ENCODE measurements at regions not wholly inside any gene's neighbourhood (a gene's known extent, or its start where the extent isn't known, plus 50 kb on each side); places are given as distances from the start of the nearest gene placed in this dataset.

- H3K4me1 ChIP-seq (ENCODE audit: insufficient read depth, low read length, poor library complexity, severe bottlenecking): peaks cover 8% of the 10 kb centered on the region
- no peaks in the 10 kb centered on the region for H3K9me3 ChIP-seq (ENCODE audit: insufficient read depth, low read depth, low read length)
- H3K4me2 ChIP-seq (ENCODE audit: low read depth, low read length, poor library complexity, severe bottlenecking): no peak overlapping the region
- no peak for TF ChIP-seq CTCF (conservative IDR thresholded peaks at IDR 0.05; ENCODE audit: low read length)
- no peak for TF ChIP-seq EZH2phosphoT487 (IDR thresholded peaks at IDR 0.05; ENCODE audit: borderline replicate concordance)
- H3K36me3 ChIP-seq (ENCODE audit: insufficient read depth, low read length): no peaks in the 10 kb centered on the region
- H2AFZ ChIP-seq (ENCODE audit: low read length): no peak overlapping the region
- H3K4me3 ChIP-seq (ENCODE audit: low read length, poor library complexity, severe bottlenecking): no peak overlapping the region
- H3K9ac ChIP-seq (ENCODE audit: low read depth, low read length, poor library complexity, severe bottlenecking): no peak overlapping the region
- no peaks in the 10 kb centered on the region for H3K79me2 ChIP-seq (ENCODE audit: insufficient read depth, low read length)
- no peaks in the 10 kb centered on the region for H3F3A ChIP-seq (ENCODE audit: low read depth)
- no peaks in the 10 kb centered on the region for H3K9me2 ChIP-seq (replicated peaks; ENCODE audit: low read depth, low read length)
- H3K27me3 ChIP-seq (ENCODE audit: insufficient read depth, low read length, poor library complexity, severe bottlenecking): no peaks in the 10 kb centered on the region
- H4K20me1 ChIP-seq (ENCODE audit: insufficient read depth, low read length, poor library complexity, severe bottlenecking): no peaks in the 10 kb centered on the region
These were observed 112.5 kb upstream of the SMAD3 start for GRCh38 chr15:66952756-66953522.

GRCh38 chr15:66953523-66954229, 111.7 kb upstream of the SMAD3 start:
- Histone ChIP-seq H3F3A (ENCODE audit: low read depth) (no peaks in the 10 kb centered on the region), H3K79me2 (ENCODE audit: insufficient read depth, low read length) (no peaks in the 10 kb centered on the region), H3K9ac (ENCODE audit: low read depth, low read length, poor library complexity, severe bottlenecking) (no peak overlapping the region), H3K9me2 (replicated peaks; ENCODE audit: low read depth, low read length) (no peaks in the 10 kb centered on the region), H4K20me1 (ENCODE audit: insufficient read depth, low read length, poor library complexity, severe bottlenecking) (no peaks in the 10 kb centered on the region), H3K36me3 (ENCODE audit: insufficient read depth, low read length) (no peaks in the 10 kb centered on the region), H3K9me3 (ENCODE audit: insufficient read depth, low read depth, low read length) (no peaks in the 10 kb centered on the region), H3K27me3 (ENCODE audit: insufficient read depth, low read length, poor library complexity, severe bottlenecking) (no peaks in the 10 kb centered on the region), H3K4me3 (ENCODE audit: low read length, poor library complexity, severe bottlenecking) (no peak overlapping the region), H3K4me1 (ENCODE audit: insufficient read depth, low read length, poor library complexity, severe bottlenecking) (peaks cover 8% of the 10 kb centered on the region), H2AFZ (ENCODE audit: low read length) (no peak overlapping the region), H3K4me2 (ENCODE audit: low read depth, low read length, poor library complexity, severe bottlenecking) (no peak overlapping the region)
- TF ChIP-seq EZH2phosphoT487 (IDR thresholded peaks at IDR 0.05; ENCODE audit: borderline replicate concordance) (no peak), CTCF (conservative IDR thresholded peaks at IDR 0.05; ENCODE audit: low read length) (no peak)

- Histone ChIP-seq H3K4me1 (ENCODE audit: insufficient read depth, low read length, poor library complexity, severe bottlenecking) (peaks cover 8% of the 10 kb centered on the region), H3K27me3 (ENCODE audit: insufficient read depth, low read length, poor library complexity, severe bottlenecking) (no peaks in the 10 kb centered on the region), H3K79me2 (ENCODE audit: insufficient read depth, low read length) (no peaks in the 10 kb centered on the region), H3K4me3 (ENCODE audit: low read length, poor library complexity, severe bottlenecking) (no peak overlapping the region), H3K4me2 (ENCODE audit: low read depth, low read length, poor library complexity, severe bottlenecking) (no peak overlapping the region), H2AFZ (ENCODE audit: low read length) (no peak overlapping the region), H3K9me2 (replicated peaks; ENCODE audit: low read depth, low read length) (no peaks in the 10 kb centered on the region), H3F3A (ENCODE audit: low read depth) (no peaks in the 10 kb centered on the region), H4K20me1 (ENCODE audit: insufficient read depth, low read length, poor library complexity, severe bottlenecking) (no peaks in the 10 kb centered on the region), H3K36me3 (ENCODE audit: insufficient read depth, low read length) (no peaks in the 10 kb centered on the region), H3K9me3 (ENCODE audit: insufficient read depth, low read depth, low read length) (no peaks in the 10 kb centered on the region), H3K9ac (ENCODE audit: low read depth, low read length, poor library complexity, severe bottlenecking) (no peak overlapping the region)
- TF ChIP-seq CTCF (conservative IDR thresholded peaks at IDR 0.05; ENCODE audit: low read length) (no peak), EZH2phosphoT487 (IDR thresholded peaks at IDR 0.05; ENCODE audit: borderline replicate concordance) (no peak)
These were observed 110.8 kb upstream of the SMAD3 start for GRCh38 chr15:66954601-66955000.
